ENCODE measurements at regions not wholly inside any gene's neighbourhood (a gene's known extent, or its start where the extent isn't known, plus 50 kb on each side); places are given as distances from the start of the nearest gene placed in this dataset.

DNA sequence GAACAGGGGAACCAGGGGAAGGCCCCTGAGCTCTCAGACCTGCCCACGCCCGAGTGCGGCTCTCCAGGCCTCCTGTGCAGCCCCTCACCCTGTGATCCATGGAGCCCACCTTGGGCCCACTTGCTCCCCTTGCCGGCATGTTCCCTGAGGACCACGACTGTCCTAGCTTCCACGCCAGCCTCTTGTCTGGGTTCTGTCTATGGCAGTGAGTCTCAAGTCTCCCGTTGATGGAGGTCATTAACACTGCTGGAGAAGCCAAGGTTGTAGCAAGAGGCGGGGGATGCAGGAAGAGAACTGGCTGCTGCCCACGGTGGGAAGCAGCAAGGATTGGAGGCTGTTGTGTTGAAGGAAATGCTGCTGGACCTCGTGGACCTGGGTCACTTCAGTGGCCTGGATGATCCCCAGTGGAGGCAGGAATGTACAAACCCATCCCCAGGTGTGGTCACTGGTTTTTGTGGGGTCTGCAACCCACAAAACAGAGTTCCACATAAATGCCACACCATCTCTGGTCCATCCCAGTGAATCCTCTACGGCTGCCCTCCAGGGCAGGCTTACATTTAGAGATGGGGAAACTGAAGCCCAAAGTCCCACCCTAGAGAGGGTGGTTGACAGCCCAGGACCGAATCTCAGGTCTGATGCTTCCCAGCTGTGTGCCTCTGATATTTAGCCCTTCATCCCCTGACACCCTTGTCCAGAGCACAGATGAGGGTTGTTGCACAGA lies 150.3 kb downstream of the NDUFA10 start:
- no peaks in the 10 kb centered on the region for H3K79me2 ChIP-seq (ENCODE audit: control insufficient read depth, insufficient read depth, low read length)
- ChIA-PET SMC1A (ENCODE audit: uncharacterized antibody, unreplicated experiment) (no interaction called here), CTCF (no interaction called here), POLR2A (no interaction called here), RAD21 (ENCODE audit: unreplicated experiment) (no interaction called here)
- TF ChIP-seq FOXM1 (IDR thresholded peaks at IDR 0.05; ENCODE audit: low read depth, low read length) (no peak), SIN3A (IDR thresholded peaks at IDR 0.05; ENCODE audit: low read depth, low read length) (no peak), ZNF622 (IDR thresholded peaks at IDR 0.05) (no peak), BMI1 (IDR thresholded peaks at IDR 0.05; ENCODE audit: borderline replicate concordance) (no peak), POLR2A (IDR thresholded peaks at IDR 0.05; ENCODE audit: low read depth, low read length) (no peak), SUPT20H (IDR thresholded peaks at IDR 0.05; ENCODE audit: borderline replicate concordance, control insufficient read depth, low read depth, low read length) (no peak), SPI1 (IDR thresholded peaks at IDR 0.05; ENCODE audit: borderline replicate concordance, insufficient read depth, low read depth, low read length) (no peak), STAT1 (conservative IDR thresholded peaks at IDR 0.05) (no peak)
- TF ChIP-seq, protein P1, sequence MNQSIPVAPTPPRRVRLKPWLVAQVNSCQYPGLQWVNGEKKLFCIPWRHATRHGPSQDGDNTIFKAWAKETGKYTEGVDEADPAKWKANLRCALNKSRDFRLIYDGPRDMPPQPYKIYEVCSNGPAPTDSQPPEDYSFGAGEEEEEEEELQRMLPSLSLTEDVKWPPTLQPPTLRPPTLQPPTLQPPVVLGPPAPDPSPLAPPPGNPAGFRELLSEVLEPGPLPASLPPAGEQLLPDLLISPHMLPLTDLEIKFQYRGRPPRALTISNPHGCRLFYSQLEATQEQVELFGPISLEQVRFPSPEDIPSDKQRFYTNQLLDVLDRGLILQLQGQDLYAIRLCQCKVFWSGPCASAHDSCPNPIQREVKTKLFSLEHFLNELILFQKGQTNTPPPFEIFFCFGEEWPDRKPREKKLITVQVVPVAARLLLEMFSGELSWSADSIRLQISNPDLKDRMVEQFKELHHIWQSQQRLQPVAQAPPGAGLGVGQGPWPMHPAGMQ (IDR thresholded peaks at IDR 0.05; ENCODE audit: borderline replicate concordance) = no peak
- TF ChIP-seq, protein P2, sequence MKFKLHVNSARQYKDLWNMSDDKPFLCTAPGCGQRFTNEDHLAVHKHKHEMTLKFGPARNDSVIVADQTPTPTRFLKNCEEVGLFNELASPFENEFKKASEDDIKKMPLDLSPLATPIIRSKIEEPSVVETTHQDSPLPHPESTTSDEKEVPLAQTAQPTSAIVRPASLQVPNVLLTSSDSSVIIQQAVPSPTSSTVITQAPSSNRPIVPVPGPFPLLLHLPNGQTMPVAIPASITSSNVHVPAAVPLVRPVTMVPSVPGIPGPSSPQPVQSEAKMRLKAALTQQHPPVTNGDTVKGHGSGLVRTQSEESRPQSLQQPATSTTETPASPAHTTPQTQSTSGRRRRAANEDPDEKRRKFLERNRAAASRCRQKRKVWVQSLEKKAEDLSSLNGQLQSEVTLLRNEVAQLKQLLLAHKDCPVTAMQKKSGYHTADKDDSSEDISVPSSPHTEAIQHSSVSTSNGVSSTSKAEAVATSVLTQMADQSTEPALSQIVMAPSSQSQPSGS (IDR thresholded peaks at IDR 0.05; ENCODE audit: low read length) = no peak
- H3K9ac ChIP-seq (ENCODE audit: control insufficient read depth, insufficient read depth, low read length) = no peak overlapping the region
- no peak overlapping the region for H3K4me3 ChIP-seq
- no peak overlapping the region for H3K27ac ChIP-seq (ENCODE audit: control insufficient read depth, insufficient read depth)
- BruUV-seq (replicated peaks) = no TSS peak
- ATAC-seq (no peak), FAIRE-seq (no peak), DNase-seq (ENCODE audit: low read depth, low spot score) (no peak)
- no peaks in the 10 kb centered on the region for H3K9me3 ChIP-seq (replicated peaks; ENCODE audit: control insufficient read depth, insufficient read depth, low read length)
- H3K36me3 ChIP-seq (ENCODE audit: control insufficient read depth in 2 of 2, insufficient read depth in 2 of 2, low read length in 1 of 2) = no peaks in the 10 kb centered on the region
- no peaks in the 10 kb centered on the region; a peak in 1 of 4 replicates for H3K27me3 ChIP-seq (replicated peaks in 1 of 2; ENCODE audit: control insufficient read depth in 2 of 2, insufficient read depth in 2 of 2, low read length in 1 of 2)
- in situ Hi-C loops (cut with MboI) = no loop called here
- H3K4me2 ChIP-seq (ENCODE audit: control insufficient read depth, insufficient read depth) = no peak overlapping the region
- no peaks in the 10 kb centered on the region for H4K20me1 ChIP-seq (ENCODE audit: control insufficient read depth, insufficient read depth)
- no peak overlapping the region for H2AFZ ChIP-seq (ENCODE audit: control insufficient read depth, low read depth, low read length)
- intact Hi-C loops (cut with micrococcal nuclease; ENCODE audit: unreplicated experiment) = no loop called here
- H3K4me1 ChIP-seq (ENCODE audit: control insufficient read depth, insufficient read depth, low read length) = no peaks in the 10 kb centered on the region
- WGBS (ENCODE audit: insufficient coverage, insufficient replicate concordance, low lambda C conversion rate, missing lambda C conversion rate) = 27% methylated on average over 12 of the region's 12 CpGs

Measured in GM12878 (cell line).